Liver (tissue), 8 donors: ENCODE measurements at regions not wholly inside any gene's neighbourhood (a gene's known extent, or its start where the extent isn't known, plus 50 kb on each side); places are given as distances from the start of the nearest gene placed in this dataset.

ENCODE experiments used
- DNase-seq: peaks from one replicate; pipeline ENCODE4 v3.0.0-alpha.2; 2017; ENCODE audit warnings: low spot score
- H3K27ac ChIP-seq, 2 donors: one replicate each; pipeline ENCODE4 v1.7.0; 2013; ENCODE audit warnings: inconsistent platforms in 2 of 2, low read length in 2 of 2, control low read depth in 1 of 2, low read depth in 1 of 2, mild to moderate bottlenecking in 1 of 2
- H3K27me3 ChIP-seq, 4 donors: one replicate each; pipeline versions ENCODE4 v1.6.1 to v1.7.0; 2013; ENCODE audit warnings: low read length in 3 of 4, inconsistent platforms in 1 of 4, mild to moderate bottlenecking in 1 of 4, moderate library complexity in 1 of 4; ENCODE audit not compliant: control insufficient read depth in 4 of 4, insufficient read depth in 4 of 4
- H3K36me3 ChIP-seq, 4 donors: one replicate each; pipeline versions ENCODE4 v1.6.1 to v1.7.0; 2013; ENCODE audit warnings: low read length in 3 of 4, mild to moderate bottlenecking in 3 of 4, low read depth in 1 of 4, moderate library complexity in 1 of 4; ENCODE audit not compliant: control insufficient read depth in 4 of 4, insufficient read depth in 3 of 4
- H3K4me1 ChIP-seq, 4 donors: one replicate each; pipeline versions ENCODE4 v1.6.1 to v1.7.0; 2013; ENCODE audit warnings: low read length in 3 of 4, mild to moderate bottlenecking in 3 of 4, moderate library complexity in 1 of 4; ENCODE audit not compliant: control insufficient read depth in 4 of 4, insufficient read depth in 4 of 4
- H3K4me3 ChIP-seq, 3 donors: one replicate each; pipeline versions ENCODE4 v1.6.1 to v1.7.0; 2013; ENCODE audit warnings: low read length in 3 of 3, control low read depth in 1 of 3, low read depth in 1 of 3, mild to moderate bottlenecking in 1 of 3
- H3K9ac ChIP-seq, 2 donors: one replicate each; pipeline ENCODE4 v1.7.0; 2013; ENCODE audit warnings: low read length in 2 of 2, mild to moderate bottlenecking in 2 of 2, moderate library complexity in 2 of 2, control low read depth in 1 of 2, low read depth in 1 of 2
- H3K9me3 ChIP-seq, 4 donors: one replicate each; pipeline versions ENCODE4 v1.6.1 to v1.7.0; 2013; ENCODE audit warnings: low read length in 3 of 4; ENCODE audit not compliant: control insufficient read depth in 4 of 4
- ATF3 ChIP-seq: IDR thresholded peaks from 2 replicates; pipeline ENCODE4 v1.6.1; 2016; ENCODE audit warnings: antibody characterized with exemption
- CTCF ChIP-seq: fragments of 150-350 bp; IDR thresholded peaks from 2 replicates; pipeline ENCODE4 v1.5.1; 2017; ENCODE audit warnings: improper control_type of control experiment, low read depth, low read length; ENCODE audit not compliant: missing input control
- EGR1 ChIP-seq, 2 donors: IDR thresholded peaks; 2 replicates each; pipeline ENCODE4 v1.6.1; 2016 to 2018; ENCODE audit warnings: antibody characterized with exemption in 2 of 2, low read depth in 2 of 2
- FOXA1 ChIP-seq: IDR thresholded peaks from 2 replicates; pipeline ENCODE4 v1.6.1; 2016; ENCODE audit warnings: antibody characterized with exemption
- FOXA2 ChIP-seq: IDR thresholded peaks from 2 replicates; pipeline ENCODE4 v1.6.1; 2016; ENCODE audit warnings: antibody characterized with exemption
- GABPA ChIP-seq, 2 donors: IDR thresholded peaks in 1 of 2; conservative IDR thresholded peaks in 1 of 2; 2 replicates each; pipeline ENCODE4 v1.6.1; 2016; ENCODE audit warnings: antibody characterized with exemption in 2 of 2, mild to moderate bottlenecking in 1 of 2, moderate library complexity in 1 of 2
- HNF4A ChIP-seq, 2 donors: conservative IDR thresholded peaks; 2 replicates each; pipeline ENCODE4 v1.6.1; 2016; ENCODE audit warnings: antibody characterized with exemption in 2 of 2, mild to moderate bottlenecking in 2 of 2
- HNF4G ChIP-seq: IDR thresholded peaks from 2 replicates; pipeline ENCODE4 v1.6.1; 2016; ENCODE audit warnings: antibody characterized with exemption
- JUND ChIP-seq, 2 donors: IDR thresholded peaks; 2 replicates each; pipeline ENCODE4 v1.6.1; 2016; ENCODE audit warnings: antibody characterized with exemption in 2 of 2
- NR2F2 ChIP-seq: IDR thresholded peaks from 2 replicates; pipeline ENCODE4 v1.6.1; 2016; ENCODE audit warnings: antibody characterized with exemption
- RAD21 ChIP-seq, 2 donors: IDR thresholded peaks; 2 replicates each; pipeline ENCODE4 v1.6.1; 2016; ENCODE audit warnings: antibody characterized with exemption in 2 of 2, mild to moderate bottlenecking in 2 of 2
- RXRA ChIP-seq, 2 donors: IDR thresholded peaks; 2 replicates each; pipeline ENCODE4 v1.6.1; 2017 to 2018; ENCODE audit warnings: antibody characterized with exemption in 2 of 2, mild to moderate bottlenecking in 1 of 2
- SP1 ChIP-seq: IDR thresholded peaks from 2 replicates; pipeline ENCODE4 v1.6.1; 2018; ENCODE audit warnings: antibody characterized with exemption, mild to moderate bottlenecking
- TAF1 ChIP-seq: conservative IDR thresholded peaks from 2 replicates; pipeline ENCODE4 v1.6.1; 2016; ENCODE audit warnings: antibody characterized with exemption, mild to moderate bottlenecking
- YY1 ChIP-seq: IDR thresholded peaks from 2 replicates; pipeline ENCODE4 v1.6.1; 2016; ENCODE audit warnings: antibody characterized with exemption, mild to moderate bottlenecking
- ZBTB33 ChIP-seq: IDR thresholded peaks from 2 replicates; pipeline ENCODE4 v1.6.1; 2016; ENCODE audit warnings: antibody characterized with exemption
- WGBS: extraction: QIAGEN DNeasy Blood & Tissue Kit; methylation state at CpG from one replicate; pipeline ENCODE4 v1.1.7; 2013; 5-methylcytosine and 5-hydroxymethylcytosine counted together
- TF ChIP-seq, protein P1 (sequence below): IDR thresholded peaks from 2 replicates; pipeline ENCODE4 v1.6.1; 2016; ENCODE audit warnings: antibody characterized with exemption, mild to moderate bottlenecking
- TF ChIP-seq, protein P2 (sequence below): IDR thresholded peaks from 2 replicates; pipeline ENCODE4 v1.6.1; 2016; ENCODE audit warnings: antibody characterized with exemption
- donor health status: healthy.
- donor health status: healthy.
- donor health status: healthy.
- donor health status: healthy.
- donor health status: healthy.

- WGBS, result 93% methylated on average over 9 of the region's 9 CpGs
These were observed 135.9 kb upstream of the ZMIZ1 start for GRCh38 chr10:78932861-78933260.

More at GRCh38 chr10:78932861-78933260, 135.9 kb upstream of the ZMIZ1 start:
- Histone ChIP-seq H3K9ac (no peak overlapping the region), H3K4me1 (no peaks in the 10 kb centered on the region), H3K9me3 (no peaks in the 10 kb centered on the region), H3K27me3 (no peaks in the 10 kb centered on the region), H3K36me3 (no peaks in the 10 kb centered on the region), H3K4me3 (no peak overlapping the region), H3K27ac (no peak overlapping the region)
- TF ChIP-seq NR2F2, result no peak
- TF ChIP-seq, protein P1, sequence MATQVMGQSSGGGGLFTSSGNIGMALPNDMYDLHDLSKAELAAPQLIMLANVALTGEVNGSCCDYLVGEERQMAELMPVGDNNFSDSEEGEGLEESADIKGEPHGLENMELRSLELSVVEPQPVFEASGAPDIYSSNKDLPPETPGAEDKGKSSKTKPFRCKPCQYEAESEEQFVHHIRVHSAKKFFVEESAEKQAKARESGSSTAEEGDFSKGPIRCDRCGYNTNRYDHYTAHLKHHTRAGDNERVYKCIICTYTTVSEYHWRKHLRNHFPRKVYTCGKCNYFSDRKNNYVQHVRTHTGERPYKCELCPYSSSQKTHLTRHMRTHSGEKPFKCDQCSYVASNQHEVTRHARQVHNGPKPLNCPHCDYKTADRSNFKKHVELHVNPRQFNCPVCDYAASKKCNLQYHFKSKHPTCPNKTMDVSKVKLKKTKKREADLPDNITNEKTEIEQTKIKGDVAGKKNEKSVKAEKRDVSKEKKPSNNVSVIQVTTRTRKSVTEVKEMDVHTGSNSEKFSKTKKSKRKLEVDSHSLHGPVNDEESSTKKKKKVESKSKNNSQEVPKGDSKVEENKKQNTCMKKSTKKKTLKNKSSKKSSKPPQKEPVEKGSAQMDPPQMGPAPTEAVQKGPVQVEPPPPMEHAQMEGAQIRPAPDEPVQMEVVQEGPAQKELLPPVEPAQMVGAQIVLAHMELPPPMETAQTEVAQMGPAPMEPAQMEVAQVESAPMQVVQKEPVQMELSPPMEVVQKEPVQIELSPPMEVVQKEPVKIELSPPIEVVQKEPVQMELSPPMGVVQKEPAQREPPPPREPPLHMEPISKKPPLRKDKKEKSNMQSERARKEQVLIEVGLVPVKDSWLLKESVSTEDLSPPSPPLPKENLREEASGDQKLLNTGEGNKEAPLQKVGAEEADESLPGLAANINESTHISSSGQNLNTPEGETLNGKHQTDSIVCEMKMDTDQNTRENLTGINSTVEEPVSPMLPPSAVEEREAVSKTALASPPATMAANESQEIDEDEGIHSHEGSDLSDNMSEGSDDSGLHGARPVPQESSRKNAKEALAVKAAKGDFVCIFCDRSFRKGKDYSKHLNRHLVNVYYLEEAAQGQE, result no peak
- TF ChIP-seq YY1, result no peak
- no peak for TF ChIP-seq SP1
- no peak for TF ChIP-seq TAF1
- TF ChIP-seq GABPA (IDR thresholded peaks at IDR 0.05 in 1 of 2, conservative IDR thresholded peaks at IDR 0.05 in 1 of 2), result no peak
- TF ChIP-seq RAD21 (IDR thresholded peaks at IDR 0.05), result no peak
- TF ChIP-seq HNF4A (conservative IDR thresholded peaks at IDR 0.05), result no peak
- TF ChIP-seq, protein P2, sequence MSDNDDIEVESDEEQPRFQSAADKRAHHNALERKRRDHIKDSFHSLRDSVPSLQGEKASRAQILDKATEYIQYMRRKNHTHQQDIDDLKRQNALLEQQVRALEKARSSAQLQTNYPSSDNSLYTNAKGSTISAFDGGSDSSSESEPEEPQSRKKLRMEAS, result no peak
- no peak for TF ChIP-seq ZBTB33
- TF ChIP-seq ATF3, result no peak
- no peak for TF ChIP-seq EGR1 (IDR thresholded peaks at IDR 0.05; ENCODE audit: low read depth in 2 of 2)
- TF ChIP-seq FOXA2, result no peak
- no peak for TF ChIP-seq JUND (IDR thresholded peaks at IDR 0.05)
- TF ChIP-seq HNF4G, result no peak
- no peak for TF ChIP-seq RXRA (IDR thresholded peaks at IDR 0.05)
- no peak for TF ChIP-seq FOXA1
- no peak for TF ChIP-seq CTCF
- DNase-seq, result no peak
